NOMO-1 (cell line): ENCODE measurements at regions not wholly inside any gene's neighbourhood (a gene's known extent, or its start where the extent isn't known, plus 50 kb on each side); places are given as distances from the start of the nearest gene placed in this dataset.
"Not testable (repeated sequence)": the region's sequence is repeated elsewhere in the genome, so short reads cannot be mapped to it uniquely, and the experiment has no call there.

Experiments
- DNase-seq, 2 experiments: peaks; one replicate each; lab custom pipeline; 2025; ENCODE audit not compliant: unreplicated experiment in 2 of 2; lab: John Stamatoyannopoulos, UW

DNA sequence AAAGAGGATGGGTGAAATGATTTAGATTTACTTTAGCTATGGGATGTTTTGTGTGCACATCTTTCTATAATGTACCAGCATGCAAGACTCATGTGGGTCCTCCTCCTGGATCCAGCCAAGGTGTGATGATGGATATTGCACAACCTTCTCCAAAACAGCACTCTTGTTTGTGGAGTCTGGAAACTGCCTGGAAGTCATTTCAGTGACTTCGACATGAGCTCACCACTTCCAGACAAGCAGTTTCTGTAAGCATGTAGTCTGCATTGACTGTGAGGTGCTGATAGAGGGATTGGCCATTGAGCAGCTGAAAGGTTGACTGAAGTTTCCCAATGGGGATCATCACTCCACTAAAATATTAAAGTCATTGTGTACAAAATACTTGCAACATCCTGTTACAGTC, 154.0 kb downstream of the TRIB2 start:
- no peak for DNase-seq

- no peak for DNase-seq
These were observed 155.1 kb downstream of the TRIB2 start for GRCh38 chr2:12871694-12872315.

DNA sequence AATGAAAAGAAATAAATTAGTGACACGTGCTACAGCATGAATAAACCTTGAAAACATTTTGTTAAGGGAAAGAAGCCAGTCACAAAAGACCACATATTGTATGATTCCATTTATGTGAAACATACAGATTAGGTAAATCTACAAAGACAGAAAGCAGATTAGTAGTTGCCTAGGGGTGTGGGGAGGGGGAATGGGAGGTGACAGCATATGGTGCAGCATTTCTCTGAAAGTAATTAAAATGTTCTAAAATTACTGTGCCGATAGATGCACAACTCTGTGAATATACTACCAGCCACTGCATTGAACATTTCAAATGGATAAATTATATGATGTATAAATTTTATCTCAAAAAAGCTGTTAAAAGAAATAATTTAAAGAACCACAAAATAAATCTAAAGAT, 161.0 kb downstream of the TRIB2 start:
- DNase-seq, result no peak

DNA sequence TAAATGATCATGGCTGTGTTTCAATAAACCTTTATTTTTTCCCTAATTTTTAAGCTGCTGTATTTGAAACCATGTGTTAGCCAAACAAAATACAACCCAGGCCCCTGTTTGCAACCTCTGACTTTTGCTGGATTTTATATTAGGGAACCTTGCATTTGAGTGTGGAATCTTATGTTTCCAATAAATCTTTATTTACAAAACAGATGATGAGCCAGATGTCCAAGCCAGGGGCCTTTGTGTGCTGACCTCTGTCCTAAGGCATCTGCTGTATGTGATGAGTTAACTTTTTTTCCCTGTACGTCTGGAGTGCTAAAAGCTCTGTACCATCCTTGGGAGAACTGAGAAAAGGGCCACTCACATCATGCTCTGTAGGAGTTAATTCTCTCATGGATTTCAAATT, 162.9 kb downstream of the TRIB2 start:
- DNase-seq, result no peak

DNA sequence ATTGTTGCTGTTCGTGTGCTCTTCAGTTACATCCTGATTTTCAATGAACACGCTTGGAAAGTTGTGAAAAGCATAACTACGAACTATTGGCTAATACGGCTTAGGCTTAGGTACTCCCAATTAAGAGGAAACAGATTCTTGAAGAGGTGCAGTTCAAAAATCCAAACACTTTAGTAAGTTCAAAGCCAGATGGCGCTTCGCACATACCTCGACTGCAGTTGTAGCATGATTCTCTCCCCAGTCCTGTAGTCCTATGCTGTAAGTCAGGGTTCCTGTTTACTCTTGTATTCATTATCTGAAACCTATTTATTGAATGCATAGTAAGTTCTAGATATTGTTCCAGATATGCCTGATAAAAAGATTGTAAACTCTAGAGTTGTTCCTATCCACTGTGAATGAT, 165.2 kb downstream of the TRIB2 start:
- no peak for DNase-seq

DNA sequence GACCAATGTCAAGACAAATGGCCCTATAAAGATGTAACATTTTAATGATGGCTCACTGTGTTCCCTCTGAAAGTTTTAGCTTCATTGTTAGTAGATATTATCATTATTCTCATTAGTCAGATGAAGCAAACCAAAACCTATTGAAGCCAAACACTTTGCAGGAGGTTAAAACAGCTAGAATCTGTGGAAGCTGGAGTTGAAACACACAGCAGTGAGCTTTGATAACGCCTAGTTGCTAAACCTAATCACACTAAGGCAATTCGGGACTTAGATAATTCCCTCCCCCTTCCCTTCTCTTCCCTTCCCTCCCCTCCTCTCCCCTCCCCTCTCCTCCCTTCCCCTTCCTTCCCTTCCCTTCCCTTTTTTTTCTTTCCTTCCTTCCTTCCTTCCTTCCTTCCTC, 165.7 kb downstream of the TRIB2 start:
- DNase-seq, result no peak

DNA sequence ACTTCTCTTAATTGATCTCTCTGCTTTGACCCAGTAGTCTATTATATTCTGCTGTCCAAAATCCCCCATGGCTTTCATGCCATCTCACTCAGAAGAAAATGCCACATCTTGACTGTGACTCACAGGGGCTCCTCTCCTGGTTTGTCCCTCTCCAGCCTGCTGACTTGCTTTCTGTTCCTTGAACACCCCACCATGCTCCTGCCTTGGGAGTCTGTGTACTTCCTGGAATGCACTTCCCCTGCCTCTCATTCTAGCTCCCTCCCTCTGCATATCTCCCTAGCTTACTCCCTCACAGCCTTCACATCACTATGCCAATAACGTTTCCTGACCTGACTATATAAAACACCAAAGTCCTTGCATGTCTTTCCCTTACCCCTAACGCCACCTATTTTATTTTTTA, 167.2 kb downstream of the TRIB2 start:
- DNase-seq, result no peak

DNA sequence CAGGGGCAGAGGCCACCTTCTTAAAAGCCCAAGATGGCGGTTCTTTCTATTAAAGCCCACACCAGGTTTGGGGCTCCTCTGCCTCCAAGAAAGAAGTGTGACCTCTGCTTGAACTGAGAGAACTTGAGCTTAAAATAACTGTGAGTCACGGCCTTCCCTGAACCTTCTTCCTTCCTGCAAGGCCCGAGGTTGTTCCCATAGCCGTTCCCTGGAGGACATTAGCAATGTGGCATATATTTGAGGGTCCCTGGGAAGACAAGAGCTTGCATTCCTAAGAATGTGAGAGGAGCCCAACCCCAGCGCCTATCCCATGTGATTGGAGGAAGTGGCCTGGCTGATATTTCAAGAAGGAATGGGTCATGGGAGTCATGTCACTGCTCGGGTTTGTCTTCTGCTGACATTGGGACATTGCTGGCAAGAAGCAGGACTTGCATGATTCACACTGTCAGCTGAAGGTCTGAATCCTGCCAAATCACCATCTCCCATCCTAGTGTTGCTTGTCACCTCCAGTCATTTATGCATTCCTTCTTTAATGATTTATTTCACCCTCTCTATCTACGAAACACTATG, 168.1 kb downstream of the TRIB2 start:
- peak in 1 of 2 experiments; percentile 16 for DNase-seq

DNA sequence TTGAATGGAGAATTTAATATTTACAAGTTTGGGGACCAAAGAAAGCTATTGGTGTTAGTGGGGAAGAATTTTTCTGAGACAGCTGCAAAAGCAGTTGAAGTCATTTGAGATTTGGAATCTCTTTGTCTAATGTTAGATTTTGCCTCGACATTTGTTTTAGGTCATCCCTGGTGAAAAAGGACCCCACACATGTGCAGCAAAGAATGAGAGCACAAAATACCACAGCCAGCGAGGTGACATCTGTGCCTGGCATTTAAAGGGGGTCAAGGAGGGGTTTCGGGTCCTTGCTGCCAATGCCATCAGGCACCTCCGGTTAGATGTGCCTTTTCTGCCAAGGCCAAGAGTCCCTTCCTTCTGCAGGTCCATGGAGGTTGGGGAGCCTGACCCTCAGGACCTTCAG, 173.3 kb downstream of the TRIB2 start:
- DNase-seq, result no peak

DNA sequence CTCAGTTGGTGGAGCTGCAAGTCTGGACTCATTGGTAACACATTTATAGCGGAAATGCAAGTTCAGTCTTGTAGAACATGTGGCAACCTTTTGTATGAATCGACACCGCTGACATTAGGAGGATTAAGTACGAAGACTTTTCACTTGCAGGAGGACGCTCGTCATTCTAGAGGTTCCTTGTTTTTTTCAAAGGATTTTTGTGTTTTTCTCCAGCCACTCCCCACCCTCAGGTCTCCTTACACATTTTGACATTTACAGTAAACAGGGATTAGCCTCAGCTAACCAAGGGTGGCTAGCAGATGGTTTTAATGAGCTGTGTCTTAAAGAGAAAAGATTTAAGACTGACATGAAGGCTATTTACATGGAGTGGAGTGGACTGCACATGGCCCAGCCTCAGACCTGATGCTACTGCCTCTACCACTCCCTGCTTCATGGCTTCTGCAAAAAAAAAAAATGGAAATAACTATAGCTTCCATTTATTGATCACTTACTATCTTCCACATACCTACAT, 173.8 kb downstream of the TRIB2 start:
- no peak for DNase-seq

- peak in 1 of 2 experiments; percentile 30 for DNase-seq
These were observed 178.3 kb downstream of the TRIB2 start for GRCh38 chr2:12895017-12895416.

DNA sequence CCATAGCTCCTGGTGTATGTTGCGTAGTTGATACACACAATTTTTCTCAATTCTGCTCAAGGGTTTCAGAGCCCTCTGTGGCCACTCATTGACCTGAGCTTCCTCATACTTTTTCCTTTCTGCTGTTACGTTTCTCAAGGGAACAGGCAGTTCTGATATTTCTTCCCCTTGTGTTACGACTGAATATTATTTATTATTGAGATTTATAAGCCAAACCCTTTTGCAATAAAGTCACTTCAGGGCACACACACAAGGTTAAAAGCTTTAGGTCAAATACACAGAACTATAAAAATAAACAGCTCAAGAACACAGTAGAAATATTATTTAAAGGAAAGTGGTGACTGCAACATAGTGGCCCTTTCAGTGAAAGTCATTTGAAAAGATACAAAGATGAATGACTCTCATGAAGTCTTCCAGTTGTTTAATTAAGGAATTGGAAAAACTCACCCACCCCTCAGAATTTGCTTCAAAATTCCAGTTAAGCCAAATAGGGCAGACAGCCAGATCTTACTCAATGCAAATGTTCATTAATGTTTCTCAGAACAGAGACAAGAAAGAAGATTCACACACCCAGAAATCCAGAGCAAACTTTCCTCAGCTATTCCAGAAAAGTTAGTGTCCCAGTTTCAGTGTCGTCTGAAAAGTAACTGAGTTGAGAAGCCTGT, 179.7 kb downstream of the TRIB2 start:
- no peak for DNase-seq

DNA sequence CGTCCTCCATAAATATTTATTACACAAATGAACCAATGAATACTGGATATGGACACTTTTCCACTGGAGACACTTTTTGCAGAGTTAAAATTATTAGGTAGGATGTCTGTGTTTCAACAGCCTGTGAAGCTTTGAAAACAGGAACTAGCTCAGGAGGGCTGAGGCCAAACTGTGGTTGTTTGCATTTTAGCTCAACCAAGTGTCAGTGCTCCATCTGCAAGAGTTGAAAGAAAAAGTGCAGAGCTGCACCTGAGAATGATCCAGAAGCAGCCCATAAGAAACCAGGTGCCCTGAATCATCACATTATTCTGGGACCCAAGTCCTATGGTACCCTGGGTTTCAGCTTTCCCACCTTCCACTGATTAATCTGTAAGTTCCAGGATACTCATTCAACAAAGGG, 180.4 kb downstream of the TRIB2 start:
- peak; percentile 56 to 80 for DNase-seq

- DNase-seq, result no peak
These were observed 186.5 kb downstream of the TRIB2 start for GRCh38 chr2:12903272-12903671.

DNA sequence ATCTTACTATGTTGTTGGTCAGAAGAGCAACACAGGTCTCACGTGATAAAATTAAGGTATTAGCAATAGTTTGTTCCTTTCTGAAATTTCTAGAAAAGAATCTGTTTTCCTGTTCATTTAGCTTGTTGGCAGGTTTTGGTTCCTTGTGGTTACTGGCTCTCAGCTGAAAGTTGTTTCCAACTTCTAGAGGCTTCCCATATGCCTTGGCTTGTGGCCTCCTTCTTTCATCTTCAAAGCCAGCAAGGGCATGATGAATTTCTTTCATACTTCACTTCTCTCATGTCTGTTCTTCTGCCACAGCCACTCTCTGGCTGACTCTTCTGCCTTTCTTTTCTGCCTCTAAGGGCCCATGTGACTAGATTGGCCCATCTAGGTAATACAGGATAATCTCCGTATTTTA, 193.7 kb downstream of the TRIB2 start:
- no peak for DNase-seq

DNA sequence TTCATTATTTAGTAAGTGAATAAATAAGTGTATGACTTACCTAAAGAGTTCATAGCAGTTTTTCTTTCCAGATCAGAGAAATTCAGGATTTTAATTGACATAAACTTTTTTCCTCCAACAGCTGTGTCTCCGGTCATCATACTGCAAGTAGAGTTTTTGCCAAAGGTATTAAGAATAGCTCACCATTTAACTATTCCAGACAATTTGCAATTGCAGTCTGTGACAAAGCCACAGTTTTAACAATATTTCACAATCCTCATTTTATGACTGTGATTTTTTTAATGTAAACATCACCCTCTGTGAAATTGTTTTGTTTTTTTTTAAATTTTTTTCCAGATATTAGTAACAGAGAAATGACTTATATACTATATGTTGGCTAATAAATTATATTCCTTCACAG, 199.1 kb downstream of the TRIB2 start:
- DNase-seq, result no peak

DNA sequence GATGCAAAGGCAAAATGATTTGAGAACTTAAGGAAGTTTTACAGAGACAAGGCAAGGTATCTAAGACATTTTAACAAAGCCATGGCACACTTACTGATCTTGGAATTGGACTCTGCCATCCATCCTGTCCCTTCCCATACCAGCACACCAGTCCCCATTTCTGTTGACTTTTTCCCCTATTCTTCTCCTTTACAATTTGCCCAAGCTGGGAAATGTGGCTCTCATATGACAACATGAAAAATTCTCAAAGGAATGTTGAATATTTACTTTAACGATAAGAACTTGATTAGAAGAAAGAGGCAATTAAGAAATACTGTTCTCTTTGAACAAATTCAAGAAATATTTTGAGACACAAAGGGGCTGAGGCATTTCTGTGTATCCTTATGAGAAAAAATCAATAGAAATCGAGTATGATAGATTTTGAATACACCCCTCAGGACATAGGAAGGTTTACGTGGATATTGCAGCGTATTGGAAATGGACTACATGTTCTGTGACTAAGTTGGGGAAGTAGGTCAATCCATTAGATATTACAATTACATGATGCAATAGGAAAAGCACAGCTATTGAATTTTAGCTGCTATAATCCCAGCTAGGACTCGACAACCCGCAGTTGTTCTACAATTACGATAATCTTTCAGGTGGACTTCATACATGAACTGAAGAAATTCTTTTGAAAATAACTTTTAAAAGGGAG, 201.6 kb downstream of the TRIB2 start:
- no peak for DNase-seq

DNA sequence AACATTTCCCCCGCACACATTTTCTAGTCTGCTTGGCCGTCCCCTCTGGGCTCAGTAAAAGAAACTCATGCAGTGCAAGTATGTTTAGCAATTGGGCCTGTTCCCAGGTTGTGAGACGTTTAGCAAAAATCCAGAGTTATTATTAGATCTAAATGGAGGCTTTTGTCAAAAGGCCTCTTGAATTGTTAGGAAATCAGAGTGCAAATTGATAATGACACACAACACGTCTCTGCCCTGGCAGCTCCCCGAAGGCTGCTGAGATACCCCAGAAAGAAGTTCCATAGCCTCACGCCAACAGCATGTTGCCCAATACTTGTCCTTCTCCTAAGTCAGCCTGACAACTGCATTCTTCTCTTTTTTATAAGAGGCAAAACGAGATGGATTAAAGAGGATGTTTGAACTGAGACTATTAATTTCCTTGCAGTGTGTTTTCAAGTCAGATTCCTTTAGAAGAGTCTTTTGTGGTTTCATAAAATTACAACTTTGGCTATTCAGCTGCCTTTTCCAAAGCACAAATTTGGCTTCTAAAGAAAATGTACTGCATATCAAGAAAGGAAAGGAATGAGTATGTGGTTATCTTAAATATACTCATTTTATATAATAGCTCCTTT, 202.2 kb downstream of the TRIB2 start:
- peak in 1 of 2 experiments; percentile 40 for DNase-seq

- DNase-seq, result no peak
These were observed 204.6 kb downstream of the TRIB2 start for GRCh38 chr2:12921321-12921720.

DNA sequence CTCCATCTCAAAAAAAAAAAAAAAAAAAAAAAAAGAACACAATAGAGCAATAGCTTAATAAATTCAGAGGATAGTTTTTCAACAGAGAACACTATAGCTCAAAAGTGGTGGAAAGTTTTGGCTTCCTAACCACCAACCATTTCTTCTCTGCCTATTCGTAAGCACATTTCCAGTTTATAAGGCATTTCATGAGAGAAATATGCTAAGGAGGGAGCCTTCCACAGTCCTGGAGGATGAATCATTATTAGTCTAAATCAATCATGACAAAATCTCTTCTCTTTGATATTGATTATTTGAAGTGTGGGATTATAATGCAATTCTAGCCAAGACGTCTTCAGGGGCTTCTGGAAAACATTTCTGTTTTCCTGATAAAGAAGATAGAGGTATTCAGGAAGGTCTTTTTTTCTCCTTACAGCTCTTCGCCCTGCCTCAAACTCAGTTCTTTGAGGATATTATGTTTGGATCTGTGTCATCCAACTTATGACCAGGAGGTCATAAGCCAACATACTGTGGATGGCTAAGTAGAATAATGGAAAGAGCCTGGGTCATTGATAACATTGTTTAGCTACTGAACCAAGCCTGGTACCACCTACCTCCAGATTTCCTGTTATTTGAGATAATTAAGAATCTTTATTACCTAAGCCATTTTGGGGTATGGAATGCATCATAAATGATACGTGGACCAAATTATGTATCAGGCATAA, 207.3 kb downstream of the TRIB2 start:
- no peak for DNase-seq

- not testable (repeated sequence) for DNase-seq
These were observed 209.9 kb downstream of the TRIB2 start for GRCh38 chr2:12926641-12927040.
